GM12864 (cell line): ENCODE measurements at regions not wholly inside any gene's neighbourhood (a gene's known extent, or its start where the extent isn't known, plus 50 kb on each side); places are given as distances from the start of the nearest gene placed in this dataset.

ENCODE experiments used
- DNase-seq: peaks from one replicate; pipeline ENCODE4 v3.0.0-alpha.2; 2011; ENCODE audit warnings: low read depth
- H3K4me3 ChIP-seq: 2 replicates; pipeline ENCODE4 v1.5.1; 2011; ENCODE audit warnings: mild to moderate bottlenecking, low read depth, low read length, control low read depth
- CTCF ChIP-seq: IDR thresholded peaks from 2 replicates; pipeline ENCODE4 v1.5.1; 2011; ENCODE audit warnings: low read depth, mild to moderate bottlenecking, moderate library complexity, low read length, control low read depth, inconsistent platforms; ENCODE audit errors: missing control alignments

- H3K4me3 ChIP-seq = no peak overlapping the region
- no peak for TF ChIP-seq CTCF
- DNase-seq = no peak
Measured at GRCh38 chr5:8196061-8196460, 327.1 kb downstream of the MTRR start.

- H3K4me3 ChIP-seq = no peak overlapping the region
- TF ChIP-seq CTCF = no peak
- no peak for DNase-seq
Measured at GRCh38 chr5:8208307-8208706, 339.4 kb downstream of the MTRR start.

- no peak for DNase-seq
- no peak for TF ChIP-seq CTCF
Measured at GRCh38 chr5:8209500-8209899, 340.6 kb downstream of the MTRR start.

GRCh38 chr5:8213701-8214240 is 344.8 kb downstream of the MTRR start:
- no peak for TF ChIP-seq CTCF
- H3K4me3 ChIP-seq = no peak overlapping the region
- DNase-seq = no peak

More at GRCh38 chr5:8209500-8209899, 340.6 kb downstream of the MTRR start:
- no peak overlapping the region for H3K4me3 ChIP-seq

GRCh38 chr5:8216921-8217320 is 348.0 kb downstream of the MTRR start:
- DNase-seq = no peak
- H3K4me3 ChIP-seq = no peak overlapping the region
- TF ChIP-seq CTCF = no peak

- TF ChIP-seq CTCF = no peak
- no peak overlapping the region for H3K4me3 ChIP-seq
- no peak for DNase-seq
Measured at GRCh38 chr5:8226148-8226547, 357.2 kb downstream of the MTRR start.

GRCh38 chr5:8227112-8227511 is 358.2 kb downstream of the MTRR start:
- TF ChIP-seq CTCF = no peak
- no peak for DNase-seq
- no peak overlapping the region for H3K4me3 ChIP-seq
